LNCAP (cell line): ENCODE measurements at regions not wholly inside any gene's neighbourhood (a gene's known extent, or its start where the extent isn't known, plus 50 kb on each side); places are given as distances from the start of the nearest gene placed in this dataset.

Source experiments
- TF ChIP-seq, protein P1 (sequence below): fragments of 450-650 bp; IDR thresholded peaks from 2 replicates; pipeline ENCODE4 v1.5.1; 2017; ENCODE audit warnings: mild to moderate bottlenecking

DNA sequence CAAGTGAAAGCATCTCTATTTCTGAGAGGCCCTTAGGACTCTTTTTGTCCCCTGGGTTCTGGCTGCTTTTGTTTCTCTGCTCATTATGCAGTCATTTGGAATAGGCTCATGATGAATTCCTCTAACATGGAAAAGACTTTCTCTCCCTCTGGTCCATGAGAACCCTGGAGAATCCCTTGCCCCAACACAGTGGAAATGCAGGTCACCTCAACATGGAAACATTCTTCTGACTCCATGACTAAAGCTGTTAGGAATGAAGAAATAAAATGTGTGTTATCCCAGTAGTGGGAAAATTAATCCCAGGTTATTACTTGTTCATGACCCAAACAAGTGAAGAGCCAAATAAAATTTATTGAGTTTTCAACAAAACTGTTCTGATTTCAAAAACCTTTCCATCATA is 458.6 kb downstream of the EPM2A start:
- TF ChIP-seq, protein P1, sequence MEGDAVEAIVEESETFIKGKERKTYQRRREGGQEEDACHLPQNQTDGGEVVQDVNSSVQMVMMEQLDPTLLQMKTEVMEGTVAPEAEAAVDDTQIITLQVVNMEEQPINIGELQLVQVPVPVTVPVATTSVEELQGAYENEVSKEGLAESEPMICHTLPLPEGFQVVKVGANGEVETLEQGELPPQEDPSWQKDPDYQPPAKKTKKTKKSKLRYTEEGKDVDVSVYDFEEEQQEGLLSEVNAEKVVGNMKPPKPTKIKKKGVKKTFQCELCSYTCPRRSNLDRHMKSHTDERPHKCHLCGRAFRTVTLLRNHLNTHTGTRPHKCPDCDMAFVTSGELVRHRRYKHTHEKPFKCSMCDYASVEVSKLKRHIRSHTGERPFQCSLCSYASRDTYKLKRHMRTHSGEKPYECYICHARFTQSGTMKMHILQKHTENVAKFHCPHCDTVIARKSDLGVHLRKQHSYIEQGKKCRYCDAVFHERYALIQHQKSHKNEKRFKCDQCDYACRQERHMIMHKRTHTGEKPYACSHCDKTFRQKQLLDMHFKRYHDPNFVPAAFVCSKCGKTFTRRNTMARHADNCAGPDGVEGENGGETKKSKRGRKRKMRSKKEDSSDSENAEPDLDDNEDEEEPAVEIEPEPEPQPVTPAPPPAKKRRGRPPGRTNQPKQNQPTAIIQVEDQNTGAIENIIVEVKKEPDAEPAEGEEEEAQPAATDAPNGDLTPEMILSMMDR = no peak

DNA sequence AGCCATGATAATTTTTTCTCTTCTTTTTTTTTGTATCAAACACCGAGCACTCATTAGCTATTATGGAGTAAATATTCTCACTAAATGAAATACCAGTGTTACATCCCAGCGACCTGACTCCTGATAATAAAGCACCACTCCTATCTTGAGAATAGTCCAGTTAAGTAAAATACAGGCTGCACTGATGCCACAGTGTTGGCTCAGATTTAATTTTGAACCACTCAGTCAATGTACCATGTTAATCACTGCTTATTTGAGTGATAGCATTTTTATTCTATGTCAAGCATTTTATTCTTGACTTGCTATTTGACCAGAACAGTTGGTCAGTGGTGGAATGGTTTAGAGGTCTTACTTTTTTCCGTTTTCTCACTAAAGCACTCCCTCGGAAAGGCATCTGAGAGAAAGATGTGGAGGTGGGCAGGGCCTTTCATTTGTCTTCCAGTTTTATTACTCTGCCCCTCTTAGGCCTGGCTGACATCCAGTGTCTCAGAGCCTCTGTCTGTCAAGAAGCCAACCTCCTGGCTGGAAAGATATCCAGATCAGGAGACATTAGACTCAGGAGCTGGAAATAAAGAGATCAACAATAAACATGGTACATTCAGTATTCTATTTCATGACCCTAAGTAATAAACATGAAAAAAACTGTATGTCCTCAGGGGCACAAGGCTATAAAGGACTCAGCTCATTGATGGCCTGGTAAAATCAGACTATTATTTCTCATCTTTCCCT is 457.8 kb downstream of the EPM2A start:
- TF ChIP-seq, protein P1 = no peak

DNA sequence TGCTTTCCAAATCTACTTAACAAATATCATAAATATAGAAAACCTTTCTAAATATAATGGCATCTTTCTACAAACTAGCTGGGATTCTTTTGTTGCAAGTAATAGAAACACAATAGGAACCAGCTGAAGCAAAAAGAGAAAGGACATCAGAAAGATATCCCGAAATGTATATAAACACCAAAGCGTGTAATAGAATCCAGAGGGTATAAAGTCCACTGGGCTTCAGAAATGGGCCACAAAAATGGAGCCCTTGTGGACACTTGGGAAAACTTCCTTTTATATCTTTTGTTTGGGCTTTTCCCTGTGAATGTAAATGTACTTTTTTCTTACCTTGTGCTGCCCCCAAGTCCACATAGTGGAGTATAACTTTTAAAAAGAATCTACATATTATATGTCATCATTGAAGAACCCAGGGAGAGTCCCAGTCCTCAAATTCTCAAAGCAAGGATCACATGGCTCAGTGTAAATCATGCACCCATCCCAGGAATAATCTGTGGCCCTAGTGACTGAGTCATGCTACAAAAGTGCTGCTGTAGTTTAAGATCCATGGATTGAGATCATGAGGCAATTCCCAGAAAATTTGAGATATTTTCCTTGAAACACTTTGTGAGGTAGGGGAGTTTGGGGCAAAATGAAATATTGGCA is 457.0 kb downstream of the EPM2A start:
- TF ChIP-seq, protein P1 = no peak

DNA sequence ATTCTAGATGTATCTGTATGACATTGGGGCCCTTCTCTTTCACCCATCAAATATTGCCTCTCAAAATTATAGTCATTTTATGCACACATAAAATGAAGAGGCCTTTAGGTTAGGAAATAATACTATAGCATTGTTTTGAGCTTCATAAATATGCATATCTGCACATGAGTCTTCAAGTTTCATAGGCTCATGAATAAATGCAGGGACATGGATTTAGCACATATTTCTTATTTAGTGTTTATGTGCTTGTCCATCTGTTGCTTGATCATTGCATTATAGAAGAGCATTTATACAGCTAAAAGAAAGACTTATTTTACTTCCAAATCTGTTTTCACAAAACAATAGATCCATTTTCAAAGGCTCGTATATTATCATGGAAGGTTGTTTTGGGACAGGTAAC is 455.8 kb downstream of the EPM2A start:
- TF ChIP-seq, protein P1 = no peak

DNA sequence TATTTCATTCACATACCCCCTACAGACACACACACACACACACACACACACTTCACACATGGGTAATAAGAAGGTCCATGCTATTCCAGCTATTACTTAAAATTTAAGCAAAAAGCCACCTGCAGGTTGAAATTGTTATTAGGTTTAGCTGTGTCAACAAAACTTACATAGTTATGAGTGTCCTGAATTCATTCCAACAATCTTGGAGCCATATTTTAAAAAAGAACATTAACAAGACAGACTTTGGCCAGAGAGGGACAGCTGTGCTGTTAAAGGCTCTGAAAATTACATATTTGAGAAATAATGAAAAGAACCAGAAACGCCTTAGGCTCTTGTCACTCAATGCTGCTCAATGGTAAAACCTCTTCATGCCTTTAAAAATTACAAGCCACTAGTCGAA is 455.3 kb downstream of the EPM2A start:
- TF ChIP-seq, protein P1 = peak; percentile 28; the same call in 1 of the 2 replicates

DNA sequence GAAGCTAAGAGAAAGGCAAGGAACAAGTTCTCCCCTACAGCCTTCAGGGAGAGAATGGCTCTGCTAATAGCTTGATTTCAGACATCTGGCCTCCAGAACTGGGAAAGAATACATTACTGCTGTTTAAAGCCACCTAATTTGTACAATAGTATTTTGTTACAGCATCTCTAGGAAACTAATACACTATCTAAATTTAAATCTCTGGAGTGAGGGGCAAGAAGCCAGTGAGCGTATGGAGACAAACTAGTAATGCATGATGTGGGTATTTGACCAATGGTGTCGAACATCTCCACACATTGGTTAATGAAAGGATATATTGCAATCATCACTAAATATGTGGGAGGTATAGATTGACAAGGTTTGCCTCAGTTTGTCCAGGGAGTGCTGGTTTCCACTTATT is 451.5 kb downstream of the EPM2A start:
- TF ChIP-seq, protein P1 = no peak

DNA sequence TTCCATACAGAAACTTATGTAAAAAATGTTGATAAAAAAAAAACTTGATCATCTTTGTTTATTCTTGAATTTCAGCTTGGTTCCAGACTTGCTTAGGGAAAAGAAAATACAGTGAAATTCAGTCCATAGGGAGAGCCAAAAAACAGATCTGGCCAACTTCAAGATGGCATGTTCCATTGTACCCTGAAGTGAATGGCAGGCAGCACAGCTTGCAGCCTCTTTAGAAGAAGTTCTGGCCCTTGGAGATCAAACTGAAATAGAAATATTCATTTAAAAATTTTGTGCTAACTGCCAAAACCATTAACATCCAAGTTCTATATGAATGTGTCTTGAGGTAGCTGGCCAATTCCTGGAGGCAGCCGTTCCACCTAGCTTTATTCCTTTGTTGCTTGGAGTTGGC is 448.4 kb downstream of the EPM2A start:
- TF ChIP-seq, protein P1 = no peak
